Activated naive CD4-positive, alpha-beta T cell (primary cell): ENCODE measurements at regions not wholly inside any gene's neighbourhood (a gene's known extent, or its start where the extent isn't known, plus 50 kb on each side); places are given as distances from the start of the nearest gene placed in this dataset.
"Not testable (repeated sequence)": the region's sequence is repeated elsewhere in the genome, so short reads cannot be mapped to it uniquely, and the experiment has no call there.

Experiments used
- DNase-seq, 4 experiments: peaks; one replicate each; lab custom pipeline; 2025; lab: John Stamatoyannopoulos, UW

DNA sequence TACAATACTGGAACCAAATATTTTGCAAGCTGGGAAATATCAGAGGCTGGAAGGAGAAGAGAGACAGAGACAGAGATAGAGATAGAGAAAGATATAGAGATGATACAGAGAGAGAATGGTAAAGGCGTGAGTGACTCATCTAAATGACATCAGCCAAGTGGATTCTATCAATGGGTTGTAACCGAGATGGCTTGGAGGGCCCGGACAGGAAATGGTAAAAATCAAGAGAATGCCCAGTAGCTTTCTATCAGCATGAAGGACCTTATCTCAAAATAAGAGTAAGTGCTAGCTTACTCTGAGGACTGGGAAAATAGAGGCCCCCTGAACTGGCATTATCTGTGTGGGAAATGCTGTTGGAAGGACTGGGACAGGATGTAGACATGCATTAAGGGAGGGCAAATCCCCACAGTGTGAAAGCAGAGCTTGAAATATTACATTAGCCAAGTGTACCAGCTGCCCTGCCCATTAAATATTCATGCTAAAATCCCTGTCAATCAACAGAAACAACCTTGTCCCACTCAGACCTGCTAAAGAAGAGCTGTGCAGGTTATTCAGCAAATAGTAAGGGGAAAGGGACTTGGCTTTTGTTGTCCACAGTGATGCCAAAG is 76.6 kb upstream of the ZNF644 start:
- DNase-seq: no peak

DNA sequence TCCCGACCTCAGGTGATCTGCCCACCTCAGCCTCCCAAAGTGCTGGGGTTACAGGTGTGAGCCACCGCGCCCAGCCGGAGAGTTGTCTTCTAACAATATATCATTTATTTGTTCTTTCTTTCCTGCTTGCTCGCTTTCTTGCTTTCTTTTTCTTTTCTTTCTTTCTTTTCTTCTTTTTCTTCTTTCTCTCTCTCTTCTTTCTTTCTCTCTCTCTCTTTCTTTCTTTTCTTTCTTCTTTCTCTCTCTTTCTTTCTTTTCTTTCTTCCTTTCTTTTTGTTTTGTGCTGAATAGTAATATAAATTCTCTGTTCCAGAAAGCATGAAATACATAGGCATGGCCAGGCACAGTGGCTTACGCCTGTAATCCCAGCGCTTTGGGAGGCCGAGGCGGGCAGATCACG is 73.5 kb upstream of the ZNF644 start:
- not testable (repeated sequence) for DNase-seq

DNA sequence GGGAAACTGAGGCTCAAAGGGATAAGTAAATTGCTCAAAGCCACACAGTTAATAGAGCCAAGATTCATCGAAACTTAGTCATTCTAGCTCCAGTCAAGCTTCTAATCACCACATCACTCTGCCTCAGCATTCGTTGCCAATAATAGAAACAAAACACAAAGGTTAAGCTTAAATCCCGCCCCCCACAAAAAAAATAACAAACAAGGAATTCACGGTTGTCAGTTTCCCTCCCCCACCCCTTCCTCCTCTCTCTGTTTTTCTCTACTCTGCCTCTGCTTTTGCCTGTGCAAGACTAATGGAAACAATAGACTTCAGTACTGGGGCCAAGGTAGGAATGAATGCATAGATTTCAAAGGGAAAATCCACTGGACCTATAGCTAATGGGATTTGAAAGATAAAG is 70.7 kb upstream of the ZNF644 start:
- no peak for DNase-seq

DNA sequence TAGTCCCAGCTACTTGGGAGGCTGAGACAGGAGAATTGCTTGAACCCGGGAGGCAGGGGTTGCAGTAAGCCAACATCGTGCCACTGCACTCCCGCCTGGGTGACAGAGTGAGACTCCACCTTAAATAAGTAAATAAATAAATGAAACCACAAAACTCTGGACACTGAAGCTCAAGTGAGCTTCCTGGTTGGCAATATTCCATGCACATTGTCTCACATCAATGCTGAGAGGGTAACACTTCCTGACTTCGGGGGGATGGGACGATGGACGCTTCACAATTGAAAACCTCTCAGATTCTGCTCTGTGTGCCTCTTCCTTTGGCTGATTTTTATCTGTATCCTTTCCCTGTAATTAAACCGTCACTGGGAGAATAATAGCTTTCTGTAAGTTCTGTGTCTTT is 70.0 kb upstream of the ZNF644 start:
- no peak for DNase-seq

DNA sequence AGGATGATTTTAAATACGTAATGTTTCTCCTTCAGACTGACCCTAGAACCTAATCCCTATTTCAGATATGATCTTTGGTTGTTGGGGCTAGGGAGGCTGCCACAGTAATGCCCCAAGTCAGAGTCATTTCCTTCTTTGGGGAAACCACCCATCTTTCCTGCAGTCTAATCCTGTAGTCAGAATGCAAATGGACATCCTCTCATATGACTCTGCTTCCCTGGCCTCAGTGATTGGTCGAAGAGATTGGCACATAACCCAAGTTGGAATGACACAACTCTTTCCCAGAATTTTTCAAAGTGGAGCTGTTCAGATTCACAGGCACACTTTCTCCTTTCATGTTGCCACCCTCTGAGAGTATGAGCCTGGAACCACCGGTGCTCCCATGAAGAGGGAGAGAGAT is 58.8 kb upstream of the ZNF644 start:
- DNase-seq: no peak

DNA sequence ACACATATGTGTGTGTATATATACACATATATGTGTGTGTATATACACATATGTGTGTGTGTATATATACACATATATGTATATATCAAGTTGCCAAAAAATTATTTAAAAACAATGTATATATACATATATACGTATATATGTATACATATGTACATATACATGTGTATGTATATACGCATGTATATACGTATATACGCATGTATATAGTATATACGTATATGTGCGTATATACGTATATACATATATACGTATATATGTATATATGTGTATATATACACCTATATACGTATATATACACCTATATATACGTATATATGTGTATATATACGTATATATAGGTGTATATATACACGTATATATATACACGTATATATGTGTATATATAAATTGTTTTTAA is 57.0 kb upstream of the ZNF644 start:
- no peak for DNase-seq

DNA sequence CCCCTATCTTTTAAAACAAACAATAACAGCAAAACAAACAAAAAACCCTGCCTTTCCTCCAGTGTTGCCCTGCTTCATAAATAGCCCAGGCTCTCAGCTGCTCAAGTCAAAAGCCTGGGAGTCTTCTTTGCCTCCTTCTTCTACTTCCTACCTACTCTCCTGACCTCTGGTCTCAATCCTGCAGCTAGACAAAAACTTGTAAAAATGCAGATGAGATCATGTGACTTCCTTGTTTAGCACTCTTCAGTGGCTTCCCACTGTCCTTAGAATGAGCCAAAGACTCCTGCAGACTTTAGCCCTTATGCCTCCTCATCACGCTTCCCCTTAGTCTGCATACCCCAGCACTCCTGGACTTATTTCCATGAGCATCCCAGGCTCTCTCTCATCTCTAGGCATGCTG is 55.0 kb upstream of the ZNF644 start:
- no peak for DNase-seq

DNA sequence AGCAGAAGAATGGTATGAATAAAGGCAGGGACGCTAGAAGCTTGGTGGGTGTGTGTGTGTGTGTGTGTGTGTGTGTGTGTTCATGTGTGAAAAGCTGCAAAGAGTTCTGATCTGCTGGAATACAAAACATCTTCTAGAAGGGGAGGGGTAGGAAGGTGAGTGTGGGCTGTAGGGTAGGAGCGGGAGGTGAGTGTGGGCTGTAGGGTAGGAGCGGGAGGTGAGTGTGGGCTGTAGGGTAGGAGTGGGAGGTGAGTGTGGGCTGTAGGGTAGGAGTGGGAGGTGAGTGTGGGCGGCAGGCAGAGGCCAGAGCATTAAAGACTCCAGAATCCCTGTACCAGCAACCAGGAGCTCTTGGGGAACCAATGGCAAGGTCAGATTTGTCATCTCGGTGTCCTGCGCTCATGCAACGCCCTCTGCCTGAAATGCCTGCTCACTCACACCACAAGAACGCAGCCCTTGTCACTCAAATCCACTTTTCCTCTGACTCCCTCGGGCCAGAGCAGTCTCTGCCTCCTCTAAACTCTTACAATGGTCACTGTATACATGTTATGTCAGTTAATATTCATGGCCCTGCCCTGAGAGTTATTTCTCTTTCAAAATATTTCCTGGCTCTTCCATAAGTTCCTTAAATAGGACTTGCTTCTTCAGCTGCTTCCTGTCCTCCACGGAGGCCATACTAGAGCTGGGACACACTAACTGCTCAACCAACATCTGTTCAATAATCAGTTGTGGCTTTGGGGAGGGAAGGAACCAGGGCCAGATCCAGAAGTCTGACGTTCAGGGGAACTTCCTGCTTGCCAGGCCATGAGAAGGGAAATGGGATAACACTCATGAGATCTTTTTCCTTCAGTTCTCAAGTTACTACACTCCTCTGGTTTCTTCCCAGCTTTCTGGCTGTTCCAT is 53.6 kb upstream of the ZNF644 start:
- DNase-seq: no peak

GRCh38 chr1:91073299-91073698 is 51.5 kb upstream of the ZNF644 start:
- no peak for DNase-seq

DNA sequence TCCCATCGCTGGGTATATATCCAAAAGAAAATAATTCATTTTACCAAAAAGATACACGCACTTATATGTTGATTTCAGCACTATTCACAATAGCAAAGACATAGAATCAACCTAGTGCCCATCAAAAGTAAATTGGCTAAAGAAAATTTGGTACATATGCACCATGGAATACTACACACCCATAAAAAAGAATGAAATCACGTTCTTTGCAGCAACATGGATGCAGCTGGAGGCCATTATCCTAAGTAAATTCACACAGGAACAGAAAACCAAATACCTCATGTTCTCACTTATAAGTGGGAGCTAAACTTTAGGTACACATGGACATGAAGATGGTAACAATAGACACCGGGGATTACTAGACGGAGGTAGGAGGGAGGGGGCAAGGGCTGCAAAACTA is 50.0 kb upstream of the ZNF644 start:
- no peak for DNase-seq
